Gastrocnemius medialis (tissue), 4 donors: ENCODE measurements at regions not wholly inside any gene's neighbourhood (a gene's known extent, or its start where the extent isn't known, plus 50 kb on each side); places are given as distances from the start of the nearest gene placed in this dataset.

Source experiments
- CTCF ChIP-seq, 5 experiments: fragments of 450-650 bp in 3 of 5; fragments of 200-600 bp in 2 of 5; sonication (generic) in 2 of 5; IDR thresholded peaks in 4 of 5; conservative IDR thresholded peaks in 1 of 5; 1 replicate in 4 of 5; 2 replicates in 1 of 5; pipeline ENCODE4 v1.5.1; 2016 to 2019; ENCODE audit warnings: antibody characterized with exemption in 5 of 5, mild to moderate bottlenecking in 3 of 5, moderate library complexity in 3 of 5
- POLR2A ChIP-seq, 2 donors: fragments of 450-650 bp; IDR thresholded peaks; one replicate each; pipeline ENCODE4 v1.6.1; 2017; ENCODE audit warnings: antibody characterized with exemption in 2 of 2, mild to moderate bottlenecking in 2 of 2, moderate library complexity in 2 of 2

GRCh38 chr2:10520154-10520553 lies 72.0 kb upstream of the ODC1 start:
- TF ChIP-seq CTCF (IDR thresholded peaks at IDR 0.05 in 4 of 5, conservative IDR thresholded peaks at IDR 0.05 in 1 of 5) (no peak), POLR2A (IDR thresholded peaks at IDR 0.05) (no peak)
